ENCODE measurements at regions not wholly inside any gene's neighbourhood (a gene's known extent, or its start where the extent isn't known, plus 50 kb on each side); places are given as distances from the start of the nearest gene placed in this dataset.

DNA sequence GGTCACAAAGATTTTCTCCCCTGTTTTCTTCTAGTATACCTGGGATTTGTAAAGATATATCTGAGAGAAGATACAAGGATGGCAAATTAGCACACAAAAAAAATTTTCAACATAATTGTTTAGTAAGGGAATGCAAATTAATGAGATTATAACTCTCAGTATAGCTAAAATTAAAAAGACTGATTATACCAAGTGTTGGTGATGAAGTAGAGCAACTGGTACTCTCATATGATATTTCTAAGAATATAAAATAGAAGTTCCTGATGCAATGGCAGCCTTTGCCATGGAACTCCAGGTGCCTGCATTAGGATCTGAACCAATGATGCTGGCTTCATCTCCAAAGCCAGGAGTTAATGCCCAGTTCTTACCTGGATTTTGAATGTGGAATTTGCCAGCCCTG is 51.4 kb upstream of the KIAA1217 start:
- TF ChIP-seq CTCF (IDR thresholded peaks at IDR 0.05) (no peak), POLR2A (IDR thresholded peaks at IDR 0.05) (no peak)
